GM19099 (cell line): ENCODE measurements at regions not wholly inside any gene's neighbourhood (a gene's known extent, or its start where the extent isn't known, plus 50 kb on each side); places are given as distances from the start of the nearest gene placed in this dataset.

Source experiments
- POLR2A ChIP-seq: IDR thresholded peaks from 3 replicates; pipeline ENCODE4 v1.6.1; 2011; ENCODE audit warnings: low read depth; ENCODE audit not compliant: insufficient read length; ENCODE audit errors: extremely low read depth

DNA sequence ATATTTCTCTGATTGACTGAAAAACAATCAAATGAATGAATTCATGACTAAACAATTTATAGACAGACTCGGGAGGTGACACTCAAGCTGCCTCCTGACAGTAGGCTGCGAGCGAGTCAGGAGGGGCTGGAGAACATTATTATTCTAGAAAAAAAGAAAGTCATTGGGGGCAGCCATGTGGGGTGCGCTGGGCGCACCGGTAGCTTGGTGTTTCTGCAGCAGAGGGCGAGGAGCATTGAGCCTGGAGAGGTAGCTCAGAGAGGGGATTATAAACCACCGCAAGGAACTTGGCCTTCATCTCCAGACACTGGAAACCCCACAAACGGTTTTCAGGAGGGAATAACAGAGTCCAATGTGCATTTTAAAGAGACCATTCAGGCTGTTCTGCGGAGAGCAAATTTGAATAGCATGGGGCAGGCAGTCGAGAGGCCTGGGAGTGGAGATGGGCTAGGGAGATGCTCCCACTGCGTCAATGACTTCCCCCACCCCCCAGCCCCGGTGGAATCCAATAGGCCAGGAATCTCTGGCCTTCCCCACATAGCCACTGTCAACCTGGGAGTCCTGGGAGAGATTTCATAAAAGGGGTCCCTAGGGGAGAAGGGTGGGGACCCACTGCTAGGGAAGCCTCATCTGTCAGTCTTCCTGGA is 168.3 kb downstream of the BCOR start:
- TF ChIP-seq POLR2A = no peak

DNA sequence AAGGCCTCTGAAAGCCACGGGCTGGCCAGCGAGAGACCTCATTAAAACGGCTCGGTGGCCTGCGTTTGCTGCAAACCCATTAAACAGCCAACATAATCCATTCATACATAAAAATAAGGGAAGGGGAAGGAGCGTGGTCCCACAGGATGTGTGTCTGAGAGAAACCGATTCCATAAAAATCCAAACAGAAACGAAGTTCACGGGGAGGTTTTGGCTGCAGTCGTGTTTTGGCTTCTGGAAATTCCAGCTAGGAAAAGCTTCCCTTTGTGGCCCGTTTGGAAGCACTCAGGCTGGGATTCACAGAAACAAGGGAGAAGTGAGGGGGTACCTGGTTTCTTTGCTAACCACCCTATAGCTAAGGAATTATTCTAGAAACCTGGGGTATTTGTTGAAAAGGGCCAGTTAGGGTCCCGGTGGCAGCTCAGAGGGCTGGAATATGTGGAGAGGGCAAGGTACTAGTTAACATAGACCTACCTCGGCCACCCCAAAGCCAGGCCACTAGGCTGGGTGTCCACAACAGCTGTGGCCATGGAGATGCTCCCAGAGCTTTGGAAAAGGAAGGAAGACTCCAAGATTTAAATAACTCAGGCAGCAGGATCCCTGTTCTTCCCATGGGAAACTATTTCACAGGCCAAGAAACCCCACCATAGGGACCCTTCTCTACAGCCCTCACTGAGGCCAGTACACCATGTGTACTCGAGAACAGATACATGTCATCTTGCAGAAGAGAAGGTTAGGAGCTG is 166.8 kb downstream of the BCOR start:
- TF ChIP-seq POLR2A = no peak

GRCh38 chrX:39931529-39932282 is 166.1 kb downstream of the BCOR start:
- no peak for TF ChIP-seq POLR2A

- TF ChIP-seq POLR2A = no peak
Observed at GRCh38 chrX:39935411-39936064, 162.2 kb downstream of the BCOR start.

- no peak for TF ChIP-seq POLR2A
Observed at GRCh38 chrX:39936886-39937770, 160.6 kb downstream of the BCOR start.

DNA sequence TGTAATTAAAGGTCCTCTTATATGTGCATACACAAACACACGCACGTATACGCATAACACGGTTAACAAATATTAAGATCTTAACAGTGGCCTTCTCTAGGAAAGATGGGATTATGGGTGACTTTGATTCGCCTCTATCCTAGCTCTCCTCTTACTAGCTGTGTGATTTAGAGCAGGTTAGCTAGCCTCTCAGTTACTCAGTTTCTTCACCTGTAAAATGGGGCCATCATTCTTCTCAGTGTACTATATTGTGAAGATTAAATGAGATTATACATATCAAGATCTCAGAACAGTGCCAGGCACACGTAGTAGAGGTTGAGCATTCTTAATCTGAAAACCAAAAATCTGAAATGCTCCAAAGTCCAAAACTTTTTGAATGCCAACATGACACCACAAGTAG is 159.3 kb downstream of the BCOR start:
- TF ChIP-seq POLR2A = no peak

DNA sequence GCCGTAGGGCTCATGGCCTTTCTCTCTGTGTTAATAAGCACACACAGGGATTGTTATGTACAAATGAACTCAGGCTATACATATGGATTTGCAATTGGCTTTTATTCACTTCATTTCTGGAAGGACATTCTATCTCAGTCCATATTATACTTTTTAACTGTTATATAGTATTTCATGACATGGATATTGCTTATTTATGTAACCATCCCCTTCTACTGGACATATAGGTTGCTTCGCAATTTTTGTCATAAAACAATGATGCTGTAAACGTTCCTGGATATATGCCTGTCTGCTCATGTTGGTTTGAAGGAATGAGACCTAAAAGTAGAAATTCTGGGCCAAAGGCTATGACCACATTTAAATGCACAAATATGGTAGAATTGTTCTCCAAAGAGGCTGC is 158.1 kb downstream of the BCOR start:
- TF ChIP-seq POLR2A = no peak

DNA sequence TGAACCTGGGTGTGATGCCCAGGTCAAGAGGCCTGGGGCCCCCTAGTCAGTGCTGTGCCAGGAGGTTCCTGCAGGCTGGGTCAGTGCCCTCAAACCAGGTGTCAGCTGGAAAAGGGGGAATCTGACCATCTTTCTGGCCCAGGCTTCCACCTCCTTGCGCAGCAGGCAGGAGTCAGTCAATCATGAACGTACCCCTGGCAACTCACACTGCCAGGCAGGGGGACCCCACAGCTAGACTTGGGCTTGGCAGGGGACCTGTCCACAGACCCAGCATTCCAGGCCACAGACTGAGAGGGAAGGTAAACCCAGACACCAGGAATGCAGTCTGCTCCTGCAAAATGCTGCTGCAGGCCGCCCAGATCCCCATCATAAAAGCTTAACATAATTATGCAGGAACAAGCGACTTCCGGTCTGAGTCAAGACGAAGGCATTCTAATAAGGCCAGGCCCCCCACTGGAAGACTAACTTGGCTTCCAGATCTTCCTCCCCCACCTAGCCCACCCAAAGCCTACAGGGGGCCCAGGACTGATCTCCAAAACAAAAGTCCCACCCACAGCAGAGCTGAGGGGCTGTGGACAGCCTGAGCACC is 156.3 kb downstream of the BCOR start:
- no peak for TF ChIP-seq POLR2A

DNA sequence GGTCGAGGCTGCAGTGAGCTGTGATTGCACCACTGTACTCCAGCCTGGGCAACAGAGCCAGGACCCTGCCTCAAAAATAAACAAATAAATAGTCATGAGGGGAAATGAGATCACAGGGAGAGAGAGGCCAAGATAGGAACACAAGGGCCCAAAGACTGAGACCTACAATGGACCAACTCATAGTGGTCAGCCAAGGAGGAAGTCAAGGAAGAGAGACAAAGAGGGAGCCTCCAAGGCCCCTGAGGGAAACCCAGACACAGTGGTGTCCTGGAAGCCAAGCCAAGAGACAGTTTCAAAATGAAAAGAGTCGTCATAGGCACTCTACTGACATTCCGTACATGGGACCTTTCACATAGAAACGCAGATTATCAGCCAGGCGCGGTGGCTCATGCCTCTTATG is 153.3 kb downstream of the BCOR start:
- TF ChIP-seq POLR2A = no peak

- TF ChIP-seq POLR2A = no peak
Observed at GRCh38 chrX:39945709-39946108, 152.0 kb downstream of the BCOR start.

GRCh38 chrX:39946822-39947221 is 150.9 kb downstream of the BCOR start:
- TF ChIP-seq POLR2A = no peak

GRCh38 chrX:39948582-39948981 is 149.2 kb downstream of the BCOR start:
- TF ChIP-seq POLR2A = no peak

DNA sequence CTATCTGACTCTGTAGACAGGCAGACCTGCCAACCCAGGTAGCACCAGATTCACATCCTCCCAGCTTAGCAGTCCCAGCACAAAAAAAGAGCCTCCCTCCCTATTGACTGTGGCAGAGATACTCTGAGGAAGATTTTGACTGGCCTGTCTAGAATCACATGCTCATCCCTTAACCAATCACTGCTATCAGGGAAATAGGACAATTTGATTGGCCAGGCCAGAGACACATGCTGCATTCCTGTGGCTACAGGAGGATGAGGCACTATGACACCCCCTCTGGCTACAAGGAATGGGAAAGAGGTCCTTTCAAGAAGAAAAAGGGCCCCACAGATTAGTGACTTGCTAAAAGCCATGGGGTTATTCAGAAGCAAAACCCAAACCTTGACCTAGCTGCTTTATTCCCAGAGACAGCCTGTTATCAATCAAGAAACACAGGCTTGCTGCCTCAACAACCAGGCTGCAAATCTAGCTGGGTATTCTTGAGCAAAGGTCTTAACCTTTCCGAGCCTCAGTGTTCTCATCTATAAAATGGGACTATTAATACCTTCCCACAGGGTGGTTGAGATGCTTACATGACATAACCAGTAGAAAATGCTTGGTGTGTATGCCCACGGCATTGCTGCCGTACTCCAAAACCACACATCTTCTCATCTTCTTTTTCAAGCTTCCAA is 147.6 kb downstream of the BCOR start:
- no peak for TF ChIP-seq POLR2A
